ENCODE measurements at regions not wholly inside any gene's neighbourhood (a gene's known extent, or its start where the extent isn't known, plus 50 kb on each side); places are given as distances from the start of the nearest gene placed in this dataset.
A peak's percentile ranks its signal among the peaks of the same experiment; 100 is the strongest.

- dilution Hi-C loops (cut with MboI; ENCODE audit: extremely low pct_ligation_motif_present, low sequenced_read_pairs) = no loop called here
- DNase-seq (ENCODE audit: low read depth, low spot score) (no peak), FAIRE-seq (no peak)
- H3K4me2 ChIP-seq (ENCODE audit: control insufficient read depth, extremely low read depth, insufficient read depth, low read depth, low read length) = no peak overlapping the region
- peaks cover 3% of the 10 kb centered on the region for H3K27me3 ChIP-seq (ENCODE audit: control insufficient read depth, extremely low read depth, insufficient read depth, low read length)
- TF ChIP-seq CTCF (optimal IDR thresholded peaks at IDR 0.05 in 1 of 3, IDR thresholded peaks at IDR 0.05 in 1 of 3, conservative IDR thresholded peaks at IDR 0.05 in 1 of 3; ENCODE audit: extremely low read depth in 1 of 3, insufficient read depth in 2 of 3, low read length in 3 of 3) = peak; percentile 60 to 86 (median 73)
- TF ChIP-seq EZH2 (IDR thresholded peaks at IDR 0.05; ENCODE audit: low read length) = no peak
- no peaks in the 10 kb centered on the region for H3K36me3 ChIP-seq (ENCODE audit: control insufficient read depth in 2 of 2, extremely low read depth in 1 of 2, insufficient read depth in 2 of 2, low read length in 2 of 2)
- no peak overlapping the region for H3K9ac ChIP-seq (ENCODE audit: control insufficient read depth, extremely low read depth, insufficient read depth, low read length)
- H3K79me2 ChIP-seq (ENCODE audit: control insufficient read depth, insufficient read depth, low read length) = no peaks in the 10 kb centered on the region
- H2AFZ ChIP-seq (ENCODE audit: control insufficient read depth, low read length) = no peak overlapping the region
- H3K4me1 ChIP-seq (ENCODE audit: control insufficient read depth, extremely low read depth, insufficient read depth, low read length) = no peaks in the 10 kb centered on the region
- no peaks in the 10 kb centered on the region for H3K9me1 ChIP-seq (ENCODE audit: control insufficient read depth, extremely low read depth, insufficient read depth, low read length)
- no peaks in the 10 kb centered on the region for H4K20me1 ChIP-seq (ENCODE audit: control insufficient read depth, extremely low read depth, insufficient read depth, low read length)
- H3K27ac ChIP-seq (ENCODE audit: control insufficient read depth, insufficient read depth, low read length) = no peak overlapping the region
- H3K4me3 ChIP-seq (ENCODE audit: control insufficient read depth in 2 of 3, extremely low read depth in 1 of 3, insufficient read depth in 2 of 3, low read depth in 1 of 3, low read length in 3 of 3) = no peak overlapping the region
- H3K9me3 ChIP-seq (ENCODE audit: control insufficient read depth, low read depth, low read length) = no peaks in the 10 kb centered on the region
These were observed 172.7 kb upstream of the OR4E1 start for GRCh38 chr14:21846227-21846885.

- DNase-seq (ENCODE audit: low read depth, low spot score) (no peak), FAIRE-seq (no peak)
- no peak overlapping the region for H2AFZ ChIP-seq (ENCODE audit: control insufficient read depth, low read length)
- dilution Hi-C loops (cut with MboI; ENCODE audit: extremely low pct_ligation_motif_present, low sequenced_read_pairs) = no loop called here
- TF ChIP-seq CTCF (optimal IDR thresholded peaks at IDR 0.05 in 1 of 3, IDR thresholded peaks at IDR 0.05 in 1 of 3, conservative IDR thresholded peaks at IDR 0.05 in 1 of 3; ENCODE audit: extremely low read depth in 1 of 3, insufficient read depth in 2 of 3, low read length in 3 of 3) (no peak), EZH2 (IDR thresholded peaks at IDR 0.05; ENCODE audit: low read length) (no peak)
- H3K4me1 ChIP-seq (ENCODE audit: control insufficient read depth, extremely low read depth, insufficient read depth, low read length) = no peaks in the 10 kb centered on the region
- no peaks in the 10 kb centered on the region for H3K27me3 ChIP-seq (ENCODE audit: control insufficient read depth, extremely low read depth, insufficient read depth, low read length)
- H3K79me2 ChIP-seq (ENCODE audit: control insufficient read depth, insufficient read depth, low read length) = no peaks in the 10 kb centered on the region
- H3K36me3 ChIP-seq (ENCODE audit: control insufficient read depth in 2 of 2, extremely low read depth in 1 of 2, insufficient read depth in 2 of 2, low read length in 2 of 2) = no peaks in the 10 kb centered on the region
- H3K4me3 ChIP-seq (ENCODE audit: control insufficient read depth in 2 of 3, extremely low read depth in 1 of 3, insufficient read depth in 2 of 3, low read depth in 1 of 3, low read length in 3 of 3) = no peak overlapping the region
- H3K9me1 ChIP-seq (ENCODE audit: control insufficient read depth, extremely low read depth, insufficient read depth, low read length) = no peaks in the 10 kb centered on the region
- no peaks in the 10 kb centered on the region for H4K20me1 ChIP-seq (ENCODE audit: control insufficient read depth, extremely low read depth, insufficient read depth, low read length)
- no peak overlapping the region for H3K9ac ChIP-seq (ENCODE audit: control insufficient read depth, extremely low read depth, insufficient read depth, low read length)
- no peaks in the 10 kb centered on the region for H3K9me3 ChIP-seq (ENCODE audit: control insufficient read depth, low read depth, low read length)
- H3K27ac ChIP-seq (ENCODE audit: control insufficient read depth, insufficient read depth, low read length) = no peak overlapping the region
- no peak overlapping the region for H3K4me2 ChIP-seq (ENCODE audit: control insufficient read depth, extremely low read depth, insufficient read depth, low read depth, low read length)
These were observed 167.1 kb upstream of the OR4E1 start for GRCh38 chr14:21840765-21841164.
